ENCODE measurements at regions not wholly inside any gene's neighbourhood (a gene's known extent, or its start where the extent isn't known, plus 50 kb on each side); places are given as distances from the start of the nearest gene placed in this dataset.

GRCh38 chr7:114026486-114027089 is 107.8 kb upstream of the PPP1R3A start:
- peak; percentile 2 to 41 (median 13) for DNase-seq (ENCODE audit: low read depth in 4 of 4, low spot score in 2 of 4)

- DNase-seq (ENCODE audit: low read depth in 4 of 4, low spot score in 2 of 4): no peak
Measured at GRCh38 chr7:114021135-114021534, 102.3 kb upstream of the PPP1R3A start.

- no peak for DNase-seq (ENCODE audit: low read depth in 4 of 4, low spot score in 2 of 4)
Measured at GRCh38 chr7:114008696-114009095, 89.9 kb upstream of the PPP1R3A start.

GRCh38 chr7:114007386-114007785 is 88.6 kb upstream of the PPP1R3A start:
- DNase-seq (ENCODE audit: low read depth in 4 of 4, low spot score in 2 of 4): no peak

GRCh38 chr7:113998934-113999333 is 80.1 kb upstream of the PPP1R3A start:
- DNase-seq (ENCODE audit: low read depth in 4 of 4, low spot score in 2 of 4): no peak

GRCh38 chr7:113996405-113996804 is 77.6 kb upstream of the PPP1R3A start:
- no peak for DNase-seq (ENCODE audit: low read depth in 4 of 4, low spot score in 2 of 4)

- DNase-seq (ENCODE audit: low read depth in 4 of 4, low spot score in 2 of 4): no peak
Measured at GRCh38 chr7:113986216-113986615, 67.4 kb upstream of the PPP1R3A start.

- no peak for DNase-seq (ENCODE audit: low read depth in 4 of 4, low spot score in 2 of 4)
Measured at GRCh38 chr7:113976508-113976907, 57.7 kb upstream of the PPP1R3A start.

- DNase-seq (ENCODE audit: low read depth in 4 of 4, low spot score in 2 of 4): no peak
Measured at GRCh38 chr7:113968713-113969112, 49.9 kb upstream of the PPP1R3A start.

All from left renal cortex interstitium (tissue), 4 donors.